Esophagus muscularis mucosa (tissue), 4 donors: ENCODE measurements at regions not wholly inside any gene's neighbourhood (a gene's known extent, or its start where the extent isn't known, plus 50 kb on each side); places are given as distances from the start of the nearest gene placed in this dataset.

ENCODE experiments used
- DNase-seq: peaks from one replicate; pipeline ENCODE4 v3.0.0-alpha.2; 2017; ENCODE audit errors: extremely low spot score
- H3K27ac ChIP-seq, 4 donors: fragments of 200-600 bp; sonication (generic); replicated peaks in 1 of 4; 1 replicate in 3 of 4; 2 replicates in 1 of 4; pipeline ENCODE4 v1.5.1; 2016 to 2019; ENCODE audit warnings: mild to moderate bottlenecking in 1 of 4
- H3K27me3 ChIP-seq, 4 donors: fragments of 200-600 bp; sonication (generic); one replicate each; pipeline versions ENCODE4 v1.5.1 to v1.6.0; 2016 to 2019
- H3K36me3 ChIP-seq, 4 donors: fragments of 200-600 bp; sonication (generic); one replicate each; pipeline ENCODE4 v1.5.1; 2016 to 2019
- H3K4me1 ChIP-seq, 4 donors: fragments of 200-600 bp; sonication (generic); one replicate each; pipeline ENCODE4 v1.5.1; 2016 to 2019
- H3K4me3 ChIP-seq, 4 donors: fragments of 200-600 bp; sonication (generic); 1 replicate in 2 of 4; 2 replicates in 2 of 4; pipeline ENCODE4 v1.5.1; 2016 to 2019; ENCODE audit warnings: mild to moderate bottlenecking in 4 of 4, moderate library complexity in 1 of 4
- H3K9me3 ChIP-seq, 4 donors: fragments of 200-600 bp; sonication (generic); 1 replicate in 3 of 4; 2 replicates in 1 of 4; pipeline ENCODE4 v1.5.1; 2016 to 2019
- CTCF ChIP-seq, 3 experiments: fragments of 200-600 bp in 2 of 3; fragments of 450-650 bp in 1 of 3; sonication (generic) in 2 of 3; IDR thresholded peaks; one replicate each; pipeline ENCODE4 v1.5.1; 2017 to 2019; ENCODE audit warnings: antibody characterized with exemption in 3 of 3, mild to moderate bottlenecking in 2 of 3, moderate library complexity in 1 of 3
- EP300 ChIP-seq: sonication (generic); formaldehyde crosslinking; IDR thresholded peaks from one replicate; pipeline ENCODE4 v1.6.1; 2017; ENCODE audit warnings: antibody characterized with exemption
- POLR2A ChIP-seq: fragments of 450-650 bp; IDR thresholded peaks from one replicate; pipeline ENCODE4 v1.6.1; 2017; ENCODE audit warnings: antibody characterized with exemption, moderate library complexity, mild to moderate bottlenecking, low read depth
- POLR2AphosphoS5 ChIP-seq, 2 donors: sonication (generic); formaldehyde crosslinking; IDR thresholded peaks; one replicate each; pipeline ENCODE4 v1.6.1; 2017; ENCODE audit warnings: antibody characterized with exemption in 2 of 2
- WGBS: methylation state at CpG from one replicate; pipeline ENCODE4 v1.1.5; 2018; 5-methylcytosine and 5-hydroxymethylcytosine counted together
- intact Hi-C: fragments of 100-400 bp; cut with DNase I; formaldehyde crosslinking; loops from one replicate; pipeline ENCODE4 v1.15.1; 2023

GRCh38 chrY:17231994-17232393 lies 648.0 kb downstream of the CDY2B start:
- intact Hi-C loops: no loop called here

DNA sequence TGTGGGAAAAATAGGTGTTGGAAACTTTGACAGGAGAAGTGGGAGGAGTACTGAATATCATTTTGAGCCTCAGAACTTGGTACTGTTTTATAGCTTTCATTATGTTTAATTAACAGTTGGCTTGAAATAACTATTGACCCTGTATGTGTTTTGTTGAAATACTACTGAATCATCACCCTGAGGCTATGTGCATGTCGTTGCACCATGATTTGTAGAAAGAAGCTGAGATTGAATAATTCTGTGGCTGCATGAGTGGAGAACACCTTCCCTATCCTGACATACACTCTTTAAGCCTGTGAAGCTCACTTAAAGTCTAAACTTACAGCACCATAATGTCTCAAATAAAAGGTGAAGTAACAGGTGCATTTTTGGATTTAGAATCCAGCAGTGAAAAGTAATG lies 656.5 kb downstream of the CDY2B start:
- no peak for DNase-seq
- Histone ChIP-seq H3K9me3 (no peaks in the 10 kb centered on the region), H3K27ac (no peak overlapping the region), H3K4me1 (no peaks in the 10 kb centered on the region), H3K4me3 (no peak overlapping the region), H3K36me3 (no peaks in the 10 kb centered on the region), H3K27me3 (no peaks in the 10 kb centered on the region)
- WGBS: no CpG with 5 or more reads among the region's 1 CpG
- no peak for TF ChIP-seq EP300
- TF ChIP-seq CTCF (IDR thresholded peaks at IDR 0.05): no peak
- no peak for TF ChIP-seq POLR2AphosphoS5 (IDR thresholded peaks at IDR 0.05)
- TF ChIP-seq POLR2A: no peak
- intact Hi-C loops: no loop called here

More at GRCh38 chrY:17231994-17232393, 648.0 kb downstream of the CDY2B start:
- no peaks in the 10 kb centered on the region for H3K4me1 ChIP-seq
- DNase-seq: no peak
- no CpG with 5 or more reads among the region's 3 CpGs for WGBS
- no peaks in the 10 kb centered on the region for H3K9me3 ChIP-seq
- no peak for TF ChIP-seq POLR2AphosphoS5 (IDR thresholded peaks at IDR 0.05)
- TF ChIP-seq POLR2A: no peak
- no peak for TF ChIP-seq EP300
- no peak for TF ChIP-seq CTCF (IDR thresholded peaks at IDR 0.05)
- H3K27ac ChIP-seq: no peak overlapping the region
- no peaks in the 10 kb centered on the region for H3K36me3 ChIP-seq
- no peak overlapping the region for H3K4me3 ChIP-seq
- no peaks in the 10 kb centered on the region for H3K27me3 ChIP-seq

DNA sequence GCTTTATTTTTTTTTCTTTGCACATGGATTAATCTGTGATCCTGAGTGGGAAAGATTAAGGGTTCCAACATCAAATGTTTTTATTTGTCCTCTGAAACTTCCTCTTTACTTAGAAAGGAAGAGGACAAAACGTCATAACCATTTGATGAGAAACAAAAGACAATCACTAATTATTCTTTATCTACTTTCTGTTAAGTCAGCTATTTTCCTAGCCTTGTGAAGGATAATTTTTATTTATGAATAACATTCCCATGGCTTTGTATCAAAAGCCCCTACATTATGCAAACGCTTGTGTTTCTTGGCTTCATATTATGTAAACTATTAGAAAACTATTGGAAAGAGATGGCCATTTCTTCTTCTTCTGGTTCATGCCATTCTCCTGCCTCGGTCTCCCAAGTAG lies 677.6 kb downstream of the CDY2B start:
- no CpG with 5 or more reads among the region's 3 CpGs for WGBS
- DNase-seq: no peak
- Histone ChIP-seq H3K9me3 (no peaks in the 10 kb centered on the region), H3K27me3 (no peaks in the 10 kb centered on the region), H3K4me1 (no peaks in the 10 kb centered on the region), H3K36me3 (no peaks in the 10 kb centered on the region), H3K27ac (no peak overlapping the region), H3K4me3 (no peak overlapping the region)
- TF ChIP-seq POLR2A: no peak
- TF ChIP-seq EP300: no peak
- TF ChIP-seq CTCF (IDR thresholded peaks at IDR 0.05): no peak
- TF ChIP-seq POLR2AphosphoS5 (IDR thresholded peaks at IDR 0.05): no peak
- intact Hi-C loops: no loop called here

DNA sequence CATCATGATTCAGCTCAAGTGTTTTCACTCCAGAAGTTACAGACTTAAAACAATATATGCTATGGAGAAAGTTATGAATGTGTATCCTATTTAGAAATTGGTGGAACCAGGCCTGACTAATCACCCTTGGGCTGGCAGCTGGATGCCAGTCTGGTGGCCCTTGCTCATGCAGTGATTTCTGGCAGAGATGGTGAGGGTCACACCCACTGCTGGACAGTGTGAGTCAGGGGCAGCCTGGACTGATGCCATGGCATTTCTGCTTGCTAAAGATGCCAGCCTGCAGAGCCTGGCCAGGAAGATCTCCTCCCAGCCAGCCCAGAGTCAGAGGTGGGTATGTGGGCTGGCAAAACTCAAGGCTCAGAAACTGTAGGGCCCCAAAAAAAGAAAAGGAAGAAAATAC lies 695.7 kb downstream of the CDY2B start:
- intact Hi-C loops: no loop called here
- no peak overlapping the region for H3K4me3 ChIP-seq
- no peaks in the 10 kb centered on the region for H3K27me3 ChIP-seq
- no peaks in the 10 kb centered on the region for H3K36me3 ChIP-seq
- H3K9me3 ChIP-seq: no peaks in the 10 kb centered on the region
- TF ChIP-seq POLR2A: no peak
- no peak for TF ChIP-seq EP300
- no peak overlapping the region for H3K27ac ChIP-seq
- no peak for DNase-seq
- H3K4me1 ChIP-seq: no peaks in the 10 kb centered on the region

DNA sequence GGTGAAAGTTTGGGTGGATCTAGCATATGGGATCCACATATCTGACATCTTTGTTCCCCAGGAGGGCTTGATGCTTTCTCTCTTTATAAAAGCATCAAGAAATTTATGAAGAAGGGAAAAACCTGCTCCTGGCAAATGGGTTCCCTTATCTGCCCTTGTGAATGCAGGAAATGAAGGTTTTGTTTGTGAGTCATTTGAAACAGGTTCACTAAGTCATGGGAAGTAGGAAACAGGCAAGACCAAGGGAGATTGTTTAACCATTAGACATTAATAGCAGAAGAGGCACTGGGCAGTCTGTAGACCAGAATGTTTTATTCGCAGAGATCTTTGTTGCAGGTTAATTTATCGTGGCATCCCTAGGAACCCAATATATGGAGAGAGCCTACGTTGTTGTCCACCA lies 713.1 kb downstream of the CDY2B start:
- TF ChIP-seq CTCF (IDR thresholded peaks at IDR 0.05) (no peak), EP300 (no peak), POLR2AphosphoS5 (IDR thresholded peaks at IDR 0.05) (no peak), POLR2A (no peak)
- H3K36me3 ChIP-seq: no peaks in the 10 kb centered on the region
- H3K9me3 ChIP-seq: no peaks in the 10 kb centered on the region
- no CpG with 5 or more reads among the region's 3 CpGs for WGBS
- no peaks in the 10 kb centered on the region for H3K4me1 ChIP-seq
- no peak overlapping the region for H3K27ac ChIP-seq
- intact Hi-C loops: no loop called here
- no peak overlapping the region for H3K4me3 ChIP-seq
- H3K27me3 ChIP-seq: no peaks in the 10 kb centered on the region
- DNase-seq: no peak
